IMR-90 (cell line): ENCODE measurements at regions not wholly inside any gene's neighbourhood (a gene's known extent, or its start where the extent isn't known, plus 50 kb on each side); places are given as distances from the start of the nearest gene placed in this dataset.

Experiments
- ATAC-seq: fragments of 200-7000 bp; cut with Tn5 transposase; 2 replicates; pipeline ENCODE4 v1.9.1; 2020; ENCODE audit warnings: low read depth, mild to moderate bottlenecking, moderate library complexity
- BruUV-seq: library from RNA; stranded (reverse); fragments of 400-500 nt; replicated peaks from 2 replicates; lab custom pipeline; 2021; lab: Mats Ljungman, UMichigan
- CTCF ChIA-PET: fragments of 300-600 bp; formaldehyde crosslinking; extraction: SDS; loops from one replicate; lab custom pipeline; 2021; ENCODE audit warnings: antibody characterized with exemption; lab: Yijun Ruan, JAX
- POLR2A ChIA-PET: fragments of 300-600 bp; sonication (Branson Sonifier 250); formaldehyde crosslinking; loops from one replicate; lab custom pipeline; 2022; ENCODE audit warnings: antibody characterized with exemption; ENCODE audit not compliant: unreplicated experiment; lab: Charles Lee
- DNase-seq: peaks from one replicate; pipeline ENCODE4 v3.0.0; 2013
- H2AFZ ChIP-seq: replicated peaks from 2 replicates; pipeline ENCODE3; 2013; ENCODE audit warnings: low read length, mild to moderate bottlenecking; ENCODE audit not compliant: poor library complexity
- H2AK5ac ChIP-seq: 2 replicates; pipeline ENCODE4 v1.6.1; 2013; ENCODE audit warnings: low read depth, low read length, inconsistent platforms
- H2AK9ac ChIP-seq: replicated peaks from 2 replicates; pipeline ENCODE3; 2013; ENCODE audit warnings: mild to moderate bottlenecking, low read depth, low read length, moderate library complexity; ENCODE audit not compliant: poor library complexity
- H2BK120ac ChIP-seq: 2 replicates; pipeline ENCODE4 v1.6.1; 2013; ENCODE audit warnings: low read depth, low read length, inconsistent platforms
- H2BK15ac ChIP-seq: 3 replicates; pipeline ENCODE4 v1.6.1; 2013; ENCODE audit warnings: low read depth, low read length, inconsistent platforms
- H2BK20ac ChIP-seq: 2 replicates; pipeline ENCODE4 v1.6.1; 2013; ENCODE audit warnings: low read depth, mild to moderate bottlenecking, inconsistent platforms, low read length, moderate library complexity
- H2BK5ac ChIP-seq: 2 replicates; pipeline ENCODE4 v1.6.1; 2013; ENCODE audit warnings: mild to moderate bottlenecking, low read depth, low read length, inconsistent platforms; ENCODE audit not compliant: poor library complexity, severe bottlenecking
- H3K14ac ChIP-seq: replicated peaks from 2 replicates; pipeline ENCODE4 v1.6.1; 2013; ENCODE audit warnings: low read depth, low read length, inconsistent platforms
- H3K18ac ChIP-seq: 2 replicates; pipeline ENCODE4 v1.6.1; 2013; ENCODE audit warnings: low read depth, low read length, control low read depth
- H3K23ac ChIP-seq: 2 replicates; pipeline ENCODE4 v1.6.1; 2013; ENCODE audit warnings: low read depth, low read length, inconsistent platforms
- H3K27ac ChIP-seq: 2 replicates; pipeline ENCODE4 v1.5.1; 2013; ENCODE audit warnings: mild to moderate bottlenecking, control low read depth, low read length; ENCODE audit not compliant: insufficient read depth
- H3K27me3 ChIP-seq: 2 replicates; pipeline ENCODE4 v1.6.1; 2013; ENCODE audit warnings: low read length; ENCODE audit not compliant: control insufficient read depth, insufficient read depth
- H3K36me3 ChIP-seq: 2 replicates; pipeline ENCODE4 v1.6.1; 2013; ENCODE audit warnings: low read length, mixed read lengths; ENCODE audit not compliant: control insufficient read depth, insufficient read depth
- H3K4ac ChIP-seq: 2 replicates; pipeline ENCODE4 v1.6.1; 2013; ENCODE audit warnings: low read depth, low read length, inconsistent platforms
- H3K4me1 ChIP-seq: 2 replicates; pipeline ENCODE4 v1.6.1; 2013; ENCODE audit warnings: low read length, mixed read lengths; ENCODE audit not compliant: control insufficient read depth, insufficient read depth
- H3K4me2 ChIP-seq: 2 replicates; pipeline ENCODE4 v1.6.1; 2013; ENCODE audit warnings: low read depth, mild to moderate bottlenecking, control low read depth, low read length, moderate library complexity
- H3K4me3 ChIP-seq: 2 replicates; pipeline ENCODE4 v1.5.1; 2013; ENCODE audit warnings: low read depth, mild to moderate bottlenecking, control low read depth, low read length, moderate library complexity; ENCODE audit not compliant: insufficient read depth
- H3K56ac ChIP-seq: 2 replicates; pipeline ENCODE4 v1.6.1; 2013; ENCODE audit warnings: low read length, inconsistent platforms; ENCODE audit not compliant: insufficient read depth; ENCODE audit errors: extremely low read depth
- H3K79me1 ChIP-seq, 2 experiments: 2 replicates each; pipeline ENCODE4 v1.6.1; 2013; ENCODE audit warnings: low read length in 2 of 2, inconsistent platforms in 1 of 2, low read depth in 1 of 2
- H3K9ac ChIP-seq: 2 replicates; pipeline ENCODE4 v1.6.1; 2013; ENCODE audit warnings: low read depth, low read length, control low read depth
- H3K9me1 ChIP-seq: 2 replicates; pipeline ENCODE4 v1.6.1; 2013; ENCODE audit warnings: low read length, inconsistent platforms; ENCODE audit not compliant: insufficient read depth
- H3K9me3 ChIP-seq: 2 replicates; pipeline ENCODE4 v1.6.1; 2013; ENCODE audit warnings: low read length; ENCODE audit not compliant: control insufficient read depth, insufficient read depth
- H4K20me1 ChIP-seq: 2 replicates; pipeline ENCODE4 v1.6.1; 2013; ENCODE audit warnings: low read length, inconsistent platforms; ENCODE audit not compliant: insufficient read depth
- H4K5ac ChIP-seq: 2 replicates; pipeline ENCODE4 v1.6.1; 2013; ENCODE audit warnings: mild to moderate bottlenecking, low read depth, low read length, control low read depth
- H4K8ac ChIP-seq, 2 experiments: 2 replicates each; pipeline ENCODE4 v1.6.1; 2013; ENCODE audit warnings: low read depth in 2 of 2, low read length in 2 of 2, control low read depth in 1 of 2, inconsistent platforms in 1 of 2
- H4K91ac ChIP-seq: 2 replicates; pipeline ENCODE4 v1.6.1; 2013; ENCODE audit warnings: low read depth, low read length, inconsistent platforms; ENCODE audit not compliant: insufficient read depth
- BHLHE40 ChIP-seq: fragments of 150-350 bp; IDR thresholded peaks from 2 replicates; pipeline ENCODE4 v1.6.1; 2016; ENCODE audit warnings: mild to moderate bottlenecking, low read depth, low read length
- CEBPB ChIP-seq: IDR thresholded peaks from 2 replicates; pipeline ENCODE4 v1.6.1; 2012; ENCODE audit warnings: low read depth, low read length, improper control_type of control experiment
- CHD1 ChIP-seq: IDR thresholded peaks from 2 replicates; pipeline ENCODE4 v1.6.1; 2012; ENCODE audit warnings: low read depth, low read length, improper control_type of control experiment
- CTCF ChIP-seq: conservative IDR thresholded peaks from 2 replicates; pipeline ENCODE4 v1.5.1; 2012; ENCODE audit warnings: mild to moderate bottlenecking, low read depth, low read length, improper control_type of control experiment
- FOS ChIP-seq: fragments of 150-350 bp; IDR thresholded peaks from 2 replicates; pipeline ENCODE4 v1.6.1; 2016; ENCODE audit warnings: low read depth, low read length
- MAFK ChIP-seq: IDR thresholded peaks from 2 replicates; pipeline ENCODE4 v1.6.1; 2012; ENCODE audit warnings: low read depth, low read length, improper control_type of control experiment
- MXI1 ChIP-seq: IDR thresholded peaks from 2 replicates; pipeline ENCODE4 v1.6.1; 2012; ENCODE audit warnings: low read depth, mild to moderate bottlenecking, low read length, moderate library complexity, borderline replicate concordance
- NFE2L2 ChIP-seq: fragments of 150-350 bp; IDR thresholded peaks from 2 replicates; pipeline ENCODE4 v1.6.1; 2016; ENCODE audit warnings: low read depth, mild to moderate bottlenecking, low read length
- POLR2A ChIP-seq: IDR thresholded peaks from 2 replicates; pipeline ENCODE4 v1.6.1; 2012; ENCODE audit warnings: mild to moderate bottlenecking, low read depth, low read length
- RAD21 ChIP-seq: IDR thresholded peaks from 2 replicates; pipeline ENCODE4 v1.6.1; 2012; ENCODE audit warnings: low read length, improper control_type of control experiment
- RFX5 ChIP-seq: IDR thresholded peaks from 2 replicates; pipeline ENCODE4 v1.8.0; 2012; ENCODE audit warnings: low read depth, mild to moderate bottlenecking, low read length, moderate library complexity
- SMC3 ChIP-seq: fragments of 150-350 bp; IDR thresholded peaks from 2 replicates; pipeline ENCODE4 v1.6.1; 2016; ENCODE audit warnings: low read depth, mild to moderate bottlenecking, antibody characterized with exemption, low read length, moderate library complexity
- WGBS, 2 experiments: methylation state at CpG; one replicate each; pipeline versions ENCODE4 v1.1.5 to v1.1.7; 2013; ENCODE audit warnings: missing lambda C conversion rate in 2 of 2; ENCODE audit not compliant: insufficient read length in 1 of 2; ENCODE audit errors: extremely low coverage in 2 of 2; 5-methylcytosine and 5-hydroxymethylcytosine counted together
- dilution Hi-C: fragments of 300-500 bp; cut with HindIII; formaldehyde crosslinking; loops from one replicate; pipeline ENCODE4 v1.14.3; 2018; ENCODE audit warnings: low sequenced_read_pairs; ENCODE audit not compliant: unreplicated experiment
- in situ Hi-C: fragments of 300-500 bp; cut with MboI; formaldehyde crosslinking; loops from 3 replicates; pipeline ENCODE4 v1.14.3; 2019; ENCODE audit warnings: low sequenced_read_pairs, inconsistent platforms, mixed read lengths
- intact Hi-C: fragments of 100-400 bp; cut with micrococcal nuclease; formaldehyde crosslinking; loops from 2 replicates; pipeline ENCODE4 v1.10.0; 2022

DNA sequence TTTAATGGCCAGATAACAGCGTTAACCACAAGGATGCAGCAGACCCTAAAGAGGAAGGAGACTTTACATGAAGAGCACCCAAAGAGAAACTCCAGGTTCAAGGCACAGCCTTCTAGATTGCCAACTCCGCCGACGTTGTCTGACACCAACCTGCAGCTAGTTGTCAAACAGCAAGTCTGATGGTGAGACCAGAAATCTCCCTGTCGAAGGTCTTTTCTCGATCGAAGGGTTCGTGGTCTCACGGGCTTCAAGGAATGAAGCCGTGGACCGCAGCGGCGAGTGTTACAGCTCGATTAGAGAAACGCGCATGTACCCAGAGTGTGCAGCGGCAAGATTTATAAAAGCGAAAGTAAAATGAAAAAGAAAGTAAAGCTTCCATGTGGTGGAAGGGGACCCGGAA lies 656.3 kb downstream of the XIRP2 start:
- no peak overlapping the region for H2AK9ac ChIP-seq
- TF ChIP-seq SMC3: no peak
- TF ChIP-seq MXI1: no peak
- TF ChIP-seq BHLHE40: no peak
- TF ChIP-seq POLR2A: no peak
- no peak for TF ChIP-seq NFE2L2
- TF ChIP-seq CEBPB: no peak
- no peak for TF ChIP-seq MAFK
- TF ChIP-seq RFX5: no peak
- TF ChIP-seq FOS: no peak
- no peak for TF ChIP-seq RAD21
- no peak for TF ChIP-seq CTCF
- TF ChIP-seq CHD1: no peak
- no peak for DNase-seq
- no peaks in the 10 kb centered on the region for H3K9me3 ChIP-seq
- H2AK5ac ChIP-seq: no peak overlapping the region
- H4K20me1 ChIP-seq: no peaks in the 10 kb centered on the region
- no peaks in the 10 kb centered on the region for H3K4me1 ChIP-seq
- no peak overlapping the region for H3K18ac ChIP-seq
- no peak overlapping the region for H3K14ac ChIP-seq
- H2AFZ ChIP-seq: no peak overlapping the region
- H3K9me1 ChIP-seq: no peaks in the 10 kb centered on the region
- in situ Hi-C loops: no loop called here
- H3K4me2 ChIP-seq: no peak overlapping the region
- POLR2A ChIA-PET: no interaction called here
- no peak overlapping the region for H3K23ac ChIP-seq
- H3K79me1 ChIP-seq: no peaks in the 10 kb centered on the region
- BruUV-seq: no TSS peak
- H3K56ac ChIP-seq: no peak overlapping the region
- no peak overlapping the region for H2BK5ac ChIP-seq
- H3K27me3 ChIP-seq: no peaks in the 10 kb centered on the region
- no peak overlapping the region for H3K27ac ChIP-seq
- intact Hi-C loops: no loop called here
- no peak overlapping the region for H4K5ac ChIP-seq
- H3K4ac ChIP-seq: no peak overlapping the region
- H3K9ac ChIP-seq: no peak overlapping the region
- no peak for ATAC-seq
- no peaks in the 10 kb centered on the region for H3K36me3 ChIP-seq
- H3K4me3 ChIP-seq: no peak overlapping the region
- H4K91ac ChIP-seq: no peak overlapping the region
- dilution Hi-C loops: no loop called here
- WGBS, 2 experiments: 95% methylated on average over 8 of the region's 19 CpGs; no CpG with 5 or more reads in 1 of the 2 experiments
- no peak overlapping the region for H4K8ac ChIP-seq
- no peak overlapping the region for H2BK15ac ChIP-seq
- H2BK20ac ChIP-seq: no peak overlapping the region
- no peak overlapping the region for H2BK120ac ChIP-seq
- CTCF ChIA-PET: no interaction called here
